Activated CD4-positive, alpha-beta T cell treated with anti-CD3 and anti-CD28 coated beads, Interleukin-2, amount 10 ng/mL, durations not matched to agents 7 days and 5 days (primary cell): ENCODE measurements at regions not wholly inside any gene's neighbourhood (a gene's known extent, or its start where the extent isn't known, plus 50 kb on each side); places are given as distances from the start of the nearest gene placed in this dataset.
"Not testable (repeated sequence)": the region's sequence is repeated elsewhere in the genome, so short reads cannot be mapped to it uniquely, and the experiment has no call there.

Source experiments
- CTCF ChIA-PET: fragments of 350-600 bp; sonication (Branson Sonifier 250); formaldehyde crosslinking; loops from one replicate; lab custom pipeline; 2021; ENCODE audit warnings: antibody characterized with exemption; lab: Charles Lee
- POLR2A ChIA-PET: fragments of 350-600 bp; sonication (Branson Sonifier 250); formaldehyde crosslinking; loops from one replicate; lab custom pipeline; 2021; ENCODE audit warnings: antibody characterized with exemption; lab: Charles Lee
- DNase-seq: peaks from one replicate; pipeline ENCODE4 v3.0.0-alpha.2; 2020
- H3K27ac Mint-ChIP-seq: one replicate; pipeline ENCODE4 v1.8.0; 2021; ENCODE audit warnings: mild to moderate bottlenecking, moderate library complexity, mixed read lengths
- H3K27me3 Mint-ChIP-seq: one replicate; pipeline ENCODE4 v1.8.0; 2021; ENCODE audit warnings: mixed read lengths
- H3K36me3 Mint-ChIP-seq: one replicate; pipeline ENCODE4 v1.8.0; 2021; ENCODE audit warnings: low read depth, mixed read lengths
- H3K4me1 Mint-ChIP-seq: one replicate; pipeline ENCODE4 v1.8.0; 2021; ENCODE audit warnings: mixed read lengths
- H3K4me3 Mint-ChIP-seq: one replicate; pipeline ENCODE4 v1.8.0; 2021; ENCODE audit warnings: mild to moderate bottlenecking, moderate library complexity, mixed read lengths
- H3K9me3 Mint-ChIP-seq: one replicate; pipeline ENCODE4 v1.8.0; 2021; ENCODE audit warnings: mixed read lengths

DNA sequence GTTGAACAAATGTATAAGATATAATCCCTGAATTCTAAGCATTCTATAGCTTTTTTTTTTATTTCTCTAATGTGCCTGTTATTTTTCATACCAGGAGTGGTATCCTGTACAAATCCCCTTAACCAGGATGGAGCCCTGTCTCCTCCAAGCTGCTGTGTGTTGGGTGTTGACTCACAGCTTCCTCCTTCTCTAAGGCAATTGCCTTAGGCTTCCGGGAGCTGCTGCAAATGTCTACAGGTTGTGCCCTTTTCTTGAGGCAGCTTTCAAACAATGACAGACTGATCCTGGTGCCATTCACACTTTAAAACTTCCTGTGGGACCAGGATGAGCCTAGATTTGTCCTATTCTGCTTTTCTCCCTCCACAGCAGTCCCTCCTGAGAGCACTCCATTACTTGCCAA, 173.2 kb downstream of the BTBD3 start:
- H3K9me3 Mint-ChIP-seq: no peaks in the 10 kb centered on the region
- ChIA-PET POLR2A (no interaction called here), CTCF (no interaction called here)
- H3K4me1 Mint-ChIP-seq: no peaks in the 10 kb centered on the region
- no peaks in the 10 kb centered on the region for H3K36me3 Mint-ChIP-seq
- no peak overlapping the region for H3K4me3 Mint-ChIP-seq
- no peak overlapping the region for H3K27ac Mint-ChIP-seq
- no peaks in the 10 kb centered on the region for H3K27me3 Mint-ChIP-seq
- no peak for DNase-seq

DNA sequence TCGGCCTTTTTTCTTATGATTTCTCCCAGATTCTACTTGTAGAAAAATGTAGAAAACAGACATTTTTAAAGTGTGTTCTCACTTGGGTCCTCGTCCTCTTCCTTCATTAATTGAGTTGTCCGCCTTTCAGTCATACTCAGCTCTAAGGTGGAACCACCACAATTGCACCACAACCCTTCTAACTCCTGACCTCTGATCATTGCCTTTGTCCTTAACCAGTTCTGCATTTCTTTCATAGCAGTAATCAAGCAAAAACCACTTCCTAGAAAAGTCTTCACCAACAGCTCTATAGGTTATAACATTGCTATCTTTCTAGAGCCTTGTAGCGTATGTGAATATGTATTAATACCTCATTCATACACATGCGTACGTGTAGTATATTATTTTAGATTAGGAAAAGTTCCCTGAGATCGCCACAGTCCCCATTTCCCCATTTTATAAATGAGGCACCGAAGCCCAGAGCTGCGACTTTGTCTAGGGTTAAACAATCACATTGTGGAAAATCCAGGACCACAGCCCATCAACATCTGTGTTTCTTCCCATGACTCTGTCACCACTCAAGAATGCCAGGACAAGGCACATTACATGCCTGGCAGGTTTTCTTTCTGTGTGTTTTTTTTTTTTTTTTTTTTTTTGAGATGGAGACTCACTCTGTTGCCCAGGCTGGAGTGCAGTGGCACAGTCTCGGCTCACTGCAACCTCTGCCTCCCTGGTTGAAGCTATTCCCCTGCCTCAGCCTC, 175.5 kb downstream of the BTBD3 start:
- Mint-ChIP-seq H3K27me3 (no peaks in the 10 kb centered on the region), H3K9me3 (no peaks in the 10 kb centered on the region), H3K27ac (no peak overlapping the region), H3K36me3 (no peaks in the 10 kb centered on the region), H3K4me3 (no peak overlapping the region), H3K4me1 (no peaks in the 10 kb centered on the region)
- POLR2A ChIA-PET: no interaction called here
- CTCF ChIA-PET: interaction anchor here (0.6 kb wide), 1 partner anchor 184 kb away, joined by 3 read pairs; no protein-coding TSS in a partner anchor
- no peak for DNase-seq

DNA sequence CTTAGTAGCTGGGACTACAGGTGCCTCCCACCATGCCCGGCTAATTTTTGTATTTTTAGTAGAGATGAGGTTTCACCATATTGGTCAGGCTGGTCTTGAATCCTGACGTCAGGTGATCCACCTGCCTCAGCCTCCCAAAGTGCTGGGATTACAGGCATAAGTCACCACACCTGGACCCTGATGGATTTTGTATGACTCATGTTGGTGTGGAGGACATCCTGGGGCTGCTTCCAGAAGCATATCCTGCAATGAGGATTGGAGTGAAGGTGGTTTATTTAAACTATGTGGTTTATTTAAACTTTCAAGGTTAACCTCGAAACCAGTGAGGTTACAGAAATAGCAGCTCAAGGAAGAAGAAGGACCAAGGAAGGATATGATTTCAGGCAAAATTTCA, 176.1 kb downstream of the BTBD3 start:
- H3K4me3 Mint-ChIP-seq, CTCF ChIA-PET, POLR2A ChIA-PET, H3K4me1 Mint-ChIP-seq, H3K27me3 Mint-ChIP-seq, DNase-seq, H3K27ac Mint-ChIP-seq, H3K9me3 Mint-ChIP-seq, H3K36me3 Mint-ChIP-seq: not testable (repeated sequence)

DNA sequence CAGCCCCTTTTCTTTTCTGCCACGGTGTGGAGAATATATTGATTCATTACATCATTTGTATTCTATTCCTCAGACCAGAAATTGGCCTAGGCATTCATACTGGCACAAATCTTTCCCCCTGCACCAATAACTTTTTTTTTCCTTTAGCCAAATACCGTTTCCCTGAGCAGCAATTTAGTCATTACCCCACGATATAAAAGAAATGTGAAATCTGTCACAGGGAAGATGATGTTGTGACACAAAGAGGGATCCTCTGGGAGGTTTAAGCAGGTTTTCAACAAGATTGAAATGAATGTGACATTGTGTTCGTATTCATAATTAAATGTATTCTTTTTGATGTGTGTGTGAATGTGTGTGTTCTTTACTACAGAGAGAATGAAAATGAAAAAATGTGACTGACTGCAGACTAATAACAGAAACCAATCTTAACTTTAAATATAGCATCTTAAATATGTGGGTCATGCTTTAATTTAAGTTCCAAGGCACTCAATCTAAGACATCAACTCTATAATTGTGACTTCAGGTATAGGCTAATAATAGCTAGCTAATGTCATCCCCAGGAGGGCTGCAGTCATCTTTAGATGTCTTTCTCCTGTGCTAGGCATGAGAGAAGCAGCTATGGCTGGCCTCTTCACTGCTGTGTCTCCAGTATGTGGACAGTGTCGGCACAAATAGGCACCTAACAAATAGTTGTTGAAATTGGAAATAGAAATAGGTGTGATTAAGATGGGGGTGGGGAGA, 177.7 kb downstream of the BTBD3 start:
- ChIA-PET CTCF (no interaction called here), POLR2A (no interaction called here)
- Mint-ChIP-seq H3K27me3 (no peaks in the 10 kb centered on the region), H3K27ac (no peak overlapping the region), H3K4me3 (no peak overlapping the region), H3K9me3 (peaks cover 2% of the 10 kb centered on the region), H3K4me1 (no peaks in the 10 kb centered on the region), H3K36me3 (no peaks in the 10 kb centered on the region)
- DNase-seq: no peak

DNA sequence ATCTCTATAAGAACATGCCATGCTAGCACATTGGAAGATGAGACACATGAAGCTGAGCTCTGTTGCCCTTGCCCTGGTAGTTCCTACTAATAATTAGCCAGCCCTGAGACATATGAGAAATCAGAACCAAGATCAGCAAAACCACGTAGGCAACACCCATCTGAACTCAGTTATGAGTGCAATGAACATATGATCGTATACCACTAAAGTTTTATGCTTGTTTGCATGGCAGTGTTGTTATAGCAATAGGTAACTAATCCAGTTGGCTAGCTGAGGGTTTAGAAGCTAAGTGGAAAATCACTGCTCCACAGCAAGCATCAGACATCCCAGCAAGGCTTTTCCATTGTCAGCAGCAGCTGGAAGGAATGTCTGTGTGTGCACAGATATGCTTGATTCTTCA, 180.7 kb downstream of the BTBD3 start:
- Mint-ChIP-seq H3K4me3 (no peak overlapping the region), H3K4me1 (no peaks in the 10 kb centered on the region), H3K27me3 (no peaks in the 10 kb centered on the region), H3K27ac (no peak overlapping the region), H3K9me3 (peaks cover 8% of the 10 kb centered on the region), H3K36me3 (no peaks in the 10 kb centered on the region)
- POLR2A ChIA-PET: no interaction called here
- CTCF ChIA-PET: no interaction called here
- no peak for DNase-seq

DNA sequence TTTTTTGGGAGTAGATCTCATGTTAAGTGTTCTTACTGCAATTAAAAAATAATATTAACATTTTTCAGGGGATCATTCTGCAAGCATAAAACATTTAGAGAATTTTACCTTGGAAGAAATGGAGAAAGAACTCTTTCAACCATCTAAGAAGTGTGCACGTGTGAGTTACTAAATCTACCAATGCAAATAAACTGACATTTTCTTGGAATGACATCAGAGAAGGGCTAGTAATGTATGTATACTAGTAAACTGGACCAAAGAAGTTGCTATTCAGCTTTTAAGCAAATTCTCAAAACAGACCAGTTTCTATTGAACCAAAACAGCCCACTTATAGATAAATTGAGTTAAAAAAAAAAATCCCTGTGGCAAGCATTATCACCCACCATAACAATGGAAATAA, 191.2 kb downstream of the BTBD3 start:
- ChIA-PET CTCF (no interaction called here), POLR2A (no interaction called here)
- Mint-ChIP-seq H3K27me3 (no peaks in the 10 kb centered on the region), H3K27ac (no peak overlapping the region), H3K9me3 (peaks cover 8% of the 10 kb centered on the region), H3K36me3 (no peaks in the 10 kb centered on the region), H3K4me3 (no peak overlapping the region), H3K4me1 (no peaks in the 10 kb centered on the region)
- no peak for DNase-seq

DNA sequence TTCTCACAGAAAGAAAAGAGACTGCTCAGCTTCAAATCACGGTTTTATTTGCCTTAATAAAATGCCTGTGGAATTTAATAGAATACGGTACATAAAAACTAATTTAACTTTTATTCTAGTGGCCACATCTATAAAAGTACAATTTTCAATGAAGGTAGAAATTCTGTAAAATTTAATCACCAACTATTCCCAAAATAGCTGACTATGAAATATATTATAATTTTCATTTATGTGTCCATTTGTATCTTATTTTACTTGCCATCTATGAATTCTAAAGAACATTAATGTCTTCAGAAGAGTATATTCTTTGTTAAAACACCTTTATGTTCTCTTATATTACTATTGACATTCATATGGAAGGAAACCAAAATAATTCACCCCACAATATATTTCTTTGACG, 192.6 kb downstream of the BTBD3 start:
- DNase-seq: no peak
- CTCF ChIA-PET: no interaction called here
- Mint-ChIP-seq H3K36me3 (no peaks in the 10 kb centered on the region), H3K4me1 (no peaks in the 10 kb centered on the region), H3K4me3 (no peak overlapping the region), H3K9me3 (peaks cover 5% of the 10 kb centered on the region), H3K27ac (no peak overlapping the region), H3K27me3 (no peaks in the 10 kb centered on the region)
- POLR2A ChIA-PET: no interaction called here

DNA sequence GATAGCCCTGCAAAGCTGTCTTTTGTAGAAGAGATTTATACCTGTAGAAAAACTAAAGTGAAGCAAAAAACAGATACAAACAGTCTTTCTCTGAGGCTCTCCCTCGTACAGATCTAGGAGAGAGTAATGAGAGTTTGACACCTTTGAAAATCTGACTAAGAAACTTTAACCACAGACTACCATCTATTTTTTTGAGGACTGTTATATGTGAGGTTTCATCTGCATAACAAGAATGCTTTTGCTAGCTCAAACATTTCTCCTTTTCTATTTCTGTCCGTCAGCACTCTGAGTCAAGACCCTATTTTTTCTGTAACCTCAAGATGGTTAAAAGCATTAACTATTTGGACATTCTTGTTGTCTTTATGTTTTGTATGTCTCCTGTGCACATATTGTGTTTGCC, 193.0 kb downstream of the BTBD3 start:
- Mint-ChIP-seq H3K4me1 (no peaks in the 10 kb centered on the region), H3K9me3 (peaks cover 5% of the 10 kb centered on the region), H3K27me3 (no peaks in the 10 kb centered on the region), H3K27ac (no peak overlapping the region), H3K36me3 (no peaks in the 10 kb centered on the region), H3K4me3 (no peak overlapping the region)
- CTCF ChIA-PET: no interaction called here
- POLR2A ChIA-PET: no interaction called here
- no peak for DNase-seq

DNA sequence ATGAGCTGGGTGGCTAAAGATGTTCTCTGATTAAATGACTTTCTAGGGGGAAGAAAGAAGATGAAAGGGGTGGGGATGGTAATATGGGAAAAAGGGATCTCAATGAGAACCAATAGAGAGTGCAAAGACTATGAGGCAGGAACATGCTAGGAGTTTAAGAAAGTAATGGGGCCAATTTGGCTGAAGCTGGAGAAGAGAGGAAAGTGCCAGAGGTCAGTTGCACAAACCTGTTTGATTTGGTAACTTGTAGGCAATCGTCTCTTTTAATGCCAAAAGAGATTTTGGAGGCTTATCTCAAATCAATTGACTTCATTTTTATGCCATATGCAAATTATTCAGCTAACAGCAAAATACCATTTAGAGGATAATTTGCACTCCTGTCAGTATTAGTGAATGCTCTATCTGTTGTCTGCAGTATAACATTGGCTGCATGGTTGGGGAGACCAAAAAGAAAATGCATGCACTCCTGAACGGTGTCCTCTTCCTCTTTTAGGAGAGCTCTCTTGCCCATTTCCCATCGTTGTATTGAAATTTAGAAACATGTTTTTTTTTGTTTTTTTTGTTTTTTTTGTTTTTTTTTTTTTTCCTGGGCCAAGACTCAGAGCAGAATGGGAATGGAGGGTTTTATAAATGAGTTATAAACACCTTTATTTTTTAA, 193.9 kb downstream of the BTBD3 start:
- ChIA-PET CTCF (no interaction called here), POLR2A (no interaction called here)
- Mint-ChIP-seq H3K4me3 (no peak overlapping the region), H3K4me1 (no peaks in the 10 kb centered on the region), H3K27me3 (no peaks in the 10 kb centered on the region), H3K9me3 (peaks cover under 1% of the 10 kb centered on the region), H3K36me3 (no peaks in the 10 kb centered on the region), H3K27ac (no peak overlapping the region)
- DNase-seq: no peak

DNA sequence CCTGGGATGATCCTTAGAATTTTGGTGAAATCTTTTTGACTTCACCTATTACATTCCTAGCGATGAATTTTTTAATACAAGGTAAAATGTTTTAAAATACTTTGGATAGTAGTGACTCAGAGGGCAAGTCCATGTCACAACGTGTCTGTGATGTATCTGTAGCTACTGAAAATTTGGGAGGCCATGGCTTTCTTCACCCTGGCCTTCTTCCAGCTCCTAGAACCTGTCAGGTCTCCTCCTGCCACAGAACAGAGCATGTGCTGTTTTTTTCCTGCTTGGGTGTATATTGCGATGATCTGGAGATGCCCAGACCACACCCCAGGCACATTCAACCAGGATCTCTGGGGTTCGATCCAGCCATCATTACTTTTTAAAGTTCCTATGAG, 194.4 kb downstream of the BTBD3 start:
- H3K27me3 Mint-ChIP-seq: no peaks in the 10 kb centered on the region
- CTCF ChIA-PET: no interaction called here
- no peak for DNase-seq
- H3K36me3 Mint-ChIP-seq: no peaks in the 10 kb centered on the region
- POLR2A ChIA-PET: no interaction called here
- no peak overlapping the region for H3K27ac Mint-ChIP-seq
- no peaks in the 10 kb centered on the region for H3K4me1 Mint-ChIP-seq
- no peaks in the 10 kb centered on the region for H3K9me3 Mint-ChIP-seq
- no peak overlapping the region for H3K4me3 Mint-ChIP-seq

DNA sequence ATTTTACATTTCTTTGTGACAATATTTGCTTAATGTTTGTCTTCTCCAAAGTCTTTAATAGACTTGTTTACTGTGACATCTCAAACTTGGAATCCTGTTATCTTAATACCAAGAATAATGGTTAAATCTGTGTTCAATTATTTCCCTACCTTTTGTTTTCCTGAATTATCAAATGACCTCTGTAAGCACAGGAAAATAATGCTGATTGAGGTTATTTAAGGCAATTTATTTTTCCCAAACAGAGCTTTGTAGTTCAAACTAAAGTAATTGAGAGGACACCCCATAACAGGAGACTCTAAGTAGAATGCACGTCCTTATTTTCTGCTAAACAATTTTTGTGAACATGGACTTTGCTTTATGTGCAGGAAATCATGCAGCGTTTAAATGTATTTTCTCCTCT, 195.0 kb downstream of the BTBD3 start:
- no peaks in the 10 kb centered on the region for H3K4me1 Mint-ChIP-seq
- ChIA-PET POLR2A (no interaction called here), CTCF (no interaction called here)
- DNase-seq: no peak
- no peaks in the 10 kb centered on the region for H3K9me3 Mint-ChIP-seq
- no peak overlapping the region for H3K27ac Mint-ChIP-seq
- no peaks in the 10 kb centered on the region for H3K27me3 Mint-ChIP-seq
- no peaks in the 10 kb centered on the region for H3K36me3 Mint-ChIP-seq
- no peak overlapping the region for H3K4me3 Mint-ChIP-seq

DNA sequence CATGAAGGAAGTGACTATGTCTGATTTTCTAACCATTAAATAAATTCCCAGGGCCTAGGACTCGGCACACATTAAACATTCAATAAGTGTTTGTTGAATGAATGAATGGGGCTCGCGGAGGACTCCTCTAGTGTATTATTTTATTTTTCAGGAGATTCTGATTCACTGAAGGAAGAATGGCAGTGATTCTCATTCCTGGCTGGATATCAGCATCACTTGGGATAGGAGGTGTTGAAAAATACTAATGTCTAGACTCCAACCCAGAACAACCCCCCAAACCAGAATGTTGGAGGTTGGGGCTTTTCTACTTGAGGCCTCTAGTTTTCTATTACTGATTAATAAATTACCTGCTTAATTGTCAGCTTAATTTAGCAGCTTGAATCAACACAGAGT, 195.4 kb downstream of the BTBD3 start:
- no peaks in the 10 kb centered on the region for H3K9me3 Mint-ChIP-seq
- H3K27me3 Mint-ChIP-seq: no peaks in the 10 kb centered on the region
- no peak overlapping the region for H3K27ac Mint-ChIP-seq
- no peak overlapping the region for H3K4me3 Mint-ChIP-seq
- H3K36me3 Mint-ChIP-seq: no peaks in the 10 kb centered on the region
- ChIA-PET POLR2A (no interaction called here), CTCF (no interaction called here)
- DNase-seq: no peak
- no peaks in the 10 kb centered on the region for H3K4me1 Mint-ChIP-seq

DNA sequence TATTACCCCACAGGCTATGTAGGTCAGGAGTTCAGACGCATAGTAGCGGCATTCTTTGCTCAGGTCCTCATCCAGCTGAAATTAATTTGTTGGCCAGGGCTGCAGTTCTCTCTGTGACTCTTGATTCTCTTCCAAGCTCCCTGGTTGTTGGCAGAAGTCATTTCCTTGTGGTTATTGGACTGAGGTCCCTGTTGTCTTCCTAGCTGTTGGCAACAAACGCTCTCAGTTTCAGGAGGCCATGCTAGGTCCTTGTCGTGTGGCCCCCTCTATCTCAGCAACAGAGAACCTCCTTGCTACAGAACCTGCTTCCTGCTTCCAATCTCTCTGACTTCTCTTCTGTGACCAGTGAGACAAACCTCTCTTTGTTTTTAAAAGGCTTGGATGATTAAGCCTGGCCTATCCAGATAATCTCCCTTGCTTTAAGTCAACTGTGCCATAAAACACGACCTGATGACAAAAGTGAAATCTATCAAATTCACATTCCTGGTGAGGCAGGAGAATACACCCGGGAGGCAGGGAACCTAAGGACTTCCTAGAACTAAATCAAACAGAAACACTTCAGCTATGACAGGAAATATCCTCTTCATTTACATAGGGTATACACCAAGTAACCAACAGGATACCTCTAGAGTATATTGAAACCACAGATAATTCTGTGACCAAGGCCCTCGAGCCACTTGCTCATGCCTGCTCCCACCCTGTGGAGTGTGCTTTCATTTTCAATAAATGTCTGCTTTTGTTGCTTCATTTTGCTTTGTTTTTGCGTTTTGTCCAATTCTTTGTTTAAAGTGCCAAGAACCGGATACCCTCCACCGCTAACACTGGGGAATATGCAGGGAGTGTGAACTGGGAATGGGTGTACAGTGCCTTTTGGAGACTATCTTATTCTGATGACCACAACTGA, 196.0 kb downstream of the BTBD3 start:
- ChIA-PET CTCF (no interaction called here), POLR2A (no interaction called here)
- H3K4me3 Mint-ChIP-seq: no peak overlapping the region

More for the DNA sequence above, 196.0 kb downstream of the BTBD3 start:
- Mint-ChIP-seq H3K27ac (no peak overlapping the region), H3K27me3 (no peaks in the 10 kb centered on the region), H3K9me3 (no peaks in the 10 kb centered on the region), H3K36me3 (no peaks in the 10 kb centered on the region), H3K4me1 (no peaks in the 10 kb centered on the region)
- no peak for DNase-seq
